Transverse colon (tissue), 4 donors: ENCODE measurements at regions not wholly inside any gene's neighbourhood (a gene's known extent, or its start where the extent isn't known, plus 50 kb on each side); places are given as distances from the start of the nearest gene placed in this dataset.

Source experiments
- DNase-seq: peaks from one replicate; pipeline ENCODE4 v3.0.0-alpha.2; 2019
- H3K27ac ChIP-seq, 4 donors: fragments of 200-600 bp; sonication (generic); 2 replicates each; pipeline ENCODE4 v1.5.1; 2016 to 2018; ENCODE audit warnings: inconsistent platforms in 4 of 4
- H3K27me3 ChIP-seq: fragments of 200-600 bp; sonication (generic); 2 replicates; pipeline ENCODE4 v1.5.1; 2017; ENCODE audit warnings: inconsistent platforms
- H3K36me3 ChIP-seq, 4 donors: fragments of 200-600 bp; sonication (generic); 2 replicates each; pipeline ENCODE4 v1.5.1; 2017 to 2019; ENCODE audit warnings: inconsistent platforms in 4 of 4
- H3K4me1 ChIP-seq, 4 donors: fragments of 200-600 bp; sonication (generic); 2 replicates each; pipeline ENCODE4 v1.5.1; 2017 to 2020; ENCODE audit warnings: inconsistent platforms in 4 of 4
- H3K4me3 ChIP-seq, 4 donors: fragments of 200-600 bp; sonication (generic); 1 replicate in 1 of 4; 2 replicates in 3 of 4; pipeline versions ENCODE4 v1.5.1 to v1.6.1; 2017 to 2019; ENCODE audit warnings: inconsistent platforms in 4 of 4
- H3K9me3 ChIP-seq, 2 donors: fragments of 200-600 bp; sonication (generic); 2 replicates each; pipeline ENCODE4 v1.5.1; 2017 to 2019; ENCODE audit warnings: inconsistent platforms in 2 of 2
- EP300 ChIP-seq: sonication (generic); formaldehyde crosslinking; IDR thresholded peaks from one replicate; pipeline ENCODE4 v1.6.1; 2017; ENCODE audit warnings: antibody characterized with exemption, low read depth
- POLR2A ChIP-seq: fragments of 450-650 bp; IDR thresholded peaks from one replicate; pipeline ENCODE4 v1.6.1; 2016; ENCODE audit warnings: antibody characterized with exemption, mild to moderate bottlenecking, moderate library complexity
- POLR2AphosphoS5 ChIP-seq, 3 donors: sonication (generic); formaldehyde crosslinking; IDR thresholded peaks; one replicate each; pipeline ENCODE4 v1.6.1; 2016; ENCODE audit warnings: antibody characterized with exemption in 3 of 3
- WGBS, 2 donors: methylation state at CpG; one replicate each; pipeline ENCODE4 v1.1.5; 2018; ENCODE audit warnings: low coverage in 1 of 2; 5-methylcytosine and 5-hydroxymethylcytosine counted together
- in situ Hi-C, 4 donors: fragments of 200-750 bp; cut with MboI; loops; one replicate each; pipeline versions ENCODE4 v1.15.0 to v1.15.1; 2017; ENCODE audit warnings: low sequenced_read_pairs in 3 of 4, low pct_ligation_motif_present in 1 of 4, low pct_unique_long_range_greater_than_20kb in 1 of 4
- intact Hi-C: fragments of 100-400 bp; cut with DNase I; formaldehyde crosslinking; loops from one replicate; pipeline ENCODE4 v1.15.1; 2023; ENCODE audit warnings: low total_unique reads
- TF ChIP-seq, protein P1 (sequence below), 5 experiments: fragments of 200-600 bp in 3 of 5; fragments of 450-650 bp in 2 of 5; sonication (generic) in 3 of 5; IDR thresholded peaks; 1 replicate in 2 of 5; 2 replicates in 3 of 5; pipeline ENCODE4 v1.5.1; 2016 to 2017; ENCODE audit warnings: antibody characterized with exemption in 5 of 5, inconsistent platforms in 3 of 5, mild to moderate bottlenecking in 2 of 5, moderate library complexity in 1 of 5

DNA sequence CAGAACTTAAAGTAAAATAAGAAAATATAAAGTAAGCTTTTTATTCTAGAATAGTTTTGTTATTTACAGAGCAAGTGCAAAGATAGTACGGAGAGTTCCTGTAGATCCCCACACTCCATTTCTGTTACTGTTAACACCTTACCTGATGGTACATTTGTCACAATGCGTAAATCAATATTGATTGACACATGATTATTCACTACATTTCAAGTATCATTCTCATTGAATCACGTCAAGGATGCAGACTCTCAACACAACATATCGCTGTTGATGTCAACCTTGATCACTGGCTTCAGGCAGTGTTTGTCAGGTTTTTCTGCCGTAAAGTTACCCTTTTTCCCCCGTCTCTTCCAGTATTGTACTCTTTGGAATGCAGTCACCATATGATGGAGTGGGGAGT lies 64.2 kb upstream of the WSCD1 start:
- H3K4me3 ChIP-seq: no peak overlapping the region

DNA sequence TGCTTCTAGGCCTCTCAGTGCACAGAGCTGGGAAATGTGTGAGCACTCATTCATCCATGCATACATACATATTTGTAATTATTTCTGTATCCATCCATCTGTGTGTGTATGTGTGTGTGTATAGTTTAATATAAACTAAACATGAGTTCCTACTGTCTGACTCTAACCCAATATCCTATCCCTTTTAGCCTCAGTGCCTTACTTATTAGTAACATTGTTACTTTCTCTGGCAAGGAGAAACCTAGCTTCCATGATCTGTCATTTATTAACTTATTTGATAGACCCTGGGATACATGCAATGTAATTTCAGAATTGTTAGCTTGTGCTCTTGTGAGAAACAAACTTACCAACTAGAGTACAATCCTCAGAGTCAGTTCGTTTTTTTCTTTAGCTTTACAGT lies 59.0 kb upstream of the WSCD1 start:
- no peak for DNase-seq
- no peak overlapping the region for H3K4me3 ChIP-seq
- 19 to 29% methylated on average over 1 of the region's 1 CpG for WGBS, 2 donors
- H3K9me3 ChIP-seq: no peaks in the 10 kb centered on the region
- in situ Hi-C loops: no loop called here
- intact Hi-C loops: no loop called here
- H3K27me3 ChIP-seq: no peaks in the 10 kb centered on the region
- H3K4me1 ChIP-seq: no peaks in the 10 kb centered on the region
- no peaks in the 10 kb centered on the region for H3K36me3 ChIP-seq
- TF ChIP-seq EP300: no peak
- TF ChIP-seq, protein P1, sequence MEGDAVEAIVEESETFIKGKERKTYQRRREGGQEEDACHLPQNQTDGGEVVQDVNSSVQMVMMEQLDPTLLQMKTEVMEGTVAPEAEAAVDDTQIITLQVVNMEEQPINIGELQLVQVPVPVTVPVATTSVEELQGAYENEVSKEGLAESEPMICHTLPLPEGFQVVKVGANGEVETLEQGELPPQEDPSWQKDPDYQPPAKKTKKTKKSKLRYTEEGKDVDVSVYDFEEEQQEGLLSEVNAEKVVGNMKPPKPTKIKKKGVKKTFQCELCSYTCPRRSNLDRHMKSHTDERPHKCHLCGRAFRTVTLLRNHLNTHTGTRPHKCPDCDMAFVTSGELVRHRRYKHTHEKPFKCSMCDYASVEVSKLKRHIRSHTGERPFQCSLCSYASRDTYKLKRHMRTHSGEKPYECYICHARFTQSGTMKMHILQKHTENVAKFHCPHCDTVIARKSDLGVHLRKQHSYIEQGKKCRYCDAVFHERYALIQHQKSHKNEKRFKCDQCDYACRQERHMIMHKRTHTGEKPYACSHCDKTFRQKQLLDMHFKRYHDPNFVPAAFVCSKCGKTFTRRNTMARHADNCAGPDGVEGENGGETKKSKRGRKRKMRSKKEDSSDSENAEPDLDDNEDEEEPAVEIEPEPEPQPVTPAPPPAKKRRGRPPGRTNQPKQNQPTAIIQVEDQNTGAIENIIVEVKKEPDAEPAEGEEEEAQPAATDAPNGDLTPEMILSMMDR (IDR thresholded peaks at IDR 0.05): no peak
- TF ChIP-seq POLR2A: no peak
- TF ChIP-seq POLR2AphosphoS5 (IDR thresholded peaks at IDR 0.05): no peak
- H3K27ac ChIP-seq: no peak overlapping the region

More for the DNA sequence above, 64.2 kb upstream of the WSCD1 start:
- TF ChIP-seq, protein P1 (IDR thresholded peaks at IDR 0.05): no peak
- no peak for TF ChIP-seq EP300
- WGBS, 2 donors: 70 to 82% methylated on average over 6 of the region's 6 CpGs
- no peak overlapping the region for H3K27ac ChIP-seq
- H3K27me3 ChIP-seq: no peaks in the 10 kb centered on the region
- in situ Hi-C loops: no loop called here
- H3K9me3 ChIP-seq: no peaks in the 10 kb centered on the region
- DNase-seq: no peak
- intact Hi-C loops: no loop called here
- H3K4me1 ChIP-seq: no peaks in the 10 kb centered on the region
- H3K36me3 ChIP-seq: no peaks in the 10 kb centered on the region

DNA sequence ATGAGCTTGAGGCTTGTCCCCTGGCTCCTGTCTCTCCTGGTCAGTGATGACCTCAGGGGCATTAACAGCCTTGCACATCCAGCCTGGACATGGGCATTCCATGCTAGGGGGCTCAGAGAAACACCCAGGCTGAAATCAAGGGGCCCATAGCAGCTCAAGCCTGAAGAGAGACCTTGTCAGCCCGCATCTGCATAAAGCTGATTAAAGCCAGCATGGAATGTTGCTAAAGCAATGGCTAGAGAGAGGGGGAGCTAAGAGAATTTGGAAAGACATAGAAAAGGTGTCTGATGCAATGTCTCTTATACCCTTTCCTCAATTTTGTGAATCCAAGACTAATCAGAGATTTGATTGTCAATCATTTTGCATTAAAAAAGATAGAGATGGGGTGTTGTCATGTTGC lies 51.4 kb upstream of the WSCD1 start:
- Histone ChIP-seq H3K9me3 (no peaks in the 10 kb centered on the region), H3K4me1 (no peaks in the 10 kb centered on the region), H3K4me3 (no peak overlapping the region), H3K27me3 (no peaks in the 10 kb centered on the region), H3K36me3 (no peaks in the 10 kb centered on the region), H3K27ac (no peak overlapping the region)
- in situ Hi-C loops (no loop called here), intact Hi-C loops (no loop called here)
- no peak for DNase-seq
- WGBS, 2 donors: 61% methylated on average over 1 of the region's 1 CpG; no CpG with 5 or more reads in 1 of the 2 donors
- no peak for TF ChIP-seq EP300
- TF ChIP-seq POLR2AphosphoS5 (IDR thresholded peaks at IDR 0.05): no peak
- no peak for TF ChIP-seq POLR2A
- TF ChIP-seq, protein P1 (IDR thresholded peaks at IDR 0.05): no peak

DNA sequence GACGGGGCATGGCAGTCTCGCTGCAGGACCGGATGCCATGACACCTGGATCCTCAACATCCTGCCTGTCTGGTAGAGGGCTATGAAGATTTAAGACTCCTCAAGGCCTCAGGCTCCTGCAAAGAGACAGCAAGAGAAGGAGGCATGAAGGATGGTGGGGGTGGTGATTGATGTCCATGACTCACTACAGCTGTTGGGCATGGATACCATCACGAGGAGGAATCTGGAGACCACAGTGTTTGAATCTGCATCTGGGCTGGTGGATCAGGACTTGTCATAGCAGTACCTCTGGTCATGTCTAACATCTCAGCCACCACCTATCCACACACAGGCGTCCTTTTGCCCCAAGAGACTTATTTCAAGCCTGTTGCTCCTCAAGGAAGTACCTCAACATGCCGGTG lies 50.2 kb upstream of the WSCD1 start:
- no peaks in the 10 kb centered on the region for H3K4me1 ChIP-seq
- no peak overlapping the region for H3K4me3 ChIP-seq
- no peak overlapping the region for H3K27ac ChIP-seq
- H3K36me3 ChIP-seq: no peaks in the 10 kb centered on the region
- in situ Hi-C loops (no loop called here), intact Hi-C loops (no loop called here)
- WGBS, 2 donors: 78 to 80% methylated on average over 1 to 6 of the region's 6 CpGs
- no peak for DNase-seq
- no peaks in the 10 kb centered on the region for H3K27me3 ChIP-seq
- TF ChIP-seq POLR2A (no peak), POLR2AphosphoS5 (IDR thresholded peaks at IDR 0.05) (no peak), EP300 (no peak)
- TF ChIP-seq, protein P1 (IDR thresholded peaks at IDR 0.05): no peak
- no peaks in the 10 kb centered on the region for H3K9me3 ChIP-seq
